Thoracic aorta (tissue), 2 donors: ENCODE measurements at regions not wholly inside any gene's neighbourhood (a gene's known extent, or its start where the extent isn't known, plus 50 kb on each side); places are given as distances from the start of the nearest gene placed in this dataset.

Source experiments
- ATAC-seq: fragments of 150-250 bp; one replicate; pipeline ENCODE4 v1.8.0; 2017; ENCODE audit warnings: low read depth; ENCODE audit not compliant: insufficient number of reproducible peaks, low FRiP score
- DNase-seq: peaks from one replicate; pipeline ENCODE4 v3.0.0-alpha.2; 2020; ENCODE audit warnings: low spot score
- H3K27ac ChIP-seq, 2 donors: fragments of 200-600 bp; sonication (generic); 1 replicate in 1 of 2; 2 replicates in 1 of 2; pipeline ENCODE4 v1.5.1; 2016; ENCODE audit warnings: mild to moderate bottlenecking in 2 of 2, moderate library complexity in 2 of 2
- H3K27me3 ChIP-seq: fragments of 200-600 bp; sonication (generic); replicated peaks from 2 replicates; pipeline ENCODE4 v1.6.0; 2016; ENCODE audit warnings: mild to moderate bottlenecking; ENCODE audit not compliant: insufficient read depth
- H3K36me3 ChIP-seq: fragments of 200-600 bp; sonication (generic); one replicate; pipeline ENCODE4 v1.5.1; 2016
- H3K4me1 ChIP-seq, 2 donors: fragments of 200-600 bp; sonication (generic); 1 replicate in 1 of 2; 2 replicates in 1 of 2; pipeline versions ENCODE4 v1.5.1 to v1.6.0; 2016; ENCODE audit warnings: low read depth in 2 of 2, mild to moderate bottlenecking in 1 of 2; ENCODE audit not compliant: control insufficient read depth in 1 of 2
- H3K4me3 ChIP-seq: fragments of 200-600 bp; sonication (generic); 2 replicates; pipeline ENCODE4 v1.5.1; 2016; ENCODE audit warnings: mild to moderate bottlenecking
- H3K9me3 ChIP-seq: fragments of 200-600 bp; sonication (generic); 2 replicates; pipeline ENCODE4 v1.5.1; 2016
- CTCF ChIP-seq: fragments of 200-600 bp; sonication (generic); IDR thresholded peaks from one replicate; pipeline ENCODE4 v1.5.1; 2019; ENCODE audit warnings: antibody characterized with exemption

GRCh38 chr4:128483816-128484215, 196.2 kb upstream of the PGRMC2 start:
- no peak overlapping the region for H3K4me3 ChIP-seq
- ATAC-seq, result no peak

GRCh38 chr4:128483041-128483440, 195.4 kb upstream of the PGRMC2 start:
- no peak for TF ChIP-seq CTCF
- H3K4me3 ChIP-seq, result no peak overlapping the region
- no peak for ATAC-seq
- H3K27me3 ChIP-seq, result no peaks in the 10 kb centered on the region
- H3K36me3 ChIP-seq, result no peaks in the 10 kb centered on the region
- peaks cover 0 to 8% of the 10 kb centered on the region in 2 donors for H3K4me1 ChIP-seq
- no peak overlapping the region for H3K27ac ChIP-seq
- no peak for DNase-seq
- H3K9me3 ChIP-seq, result peaks cover 3% of the 10 kb centered on the region

More at GRCh38 chr4:128483816-128484215, 196.2 kb upstream of the PGRMC2 start:
- Histone ChIP-seq H3K27me3 (no peaks in the 10 kb centered on the region), H3K36me3 (no peaks in the 10 kb centered on the region), H3K4me1 (peaks cover 0 to 8% of the 10 kb centered on the region in 2 donors), H3K9me3 (peaks cover 3% of the 10 kb centered on the region), H3K27ac (no peak overlapping the region)
- DNase-seq, result no peak
- TF ChIP-seq CTCF, result no peak

- Histone ChIP-seq H3K4me1 (peaks cover 0 to 8% of the 10 kb centered on the region in 2 donors), H3K27me3 (no peaks in the 10 kb centered on the region), H3K27ac (no peak overlapping the region), H3K4me3 (no peak overlapping the region), H3K9me3 (peaks cover 3% of the 10 kb centered on the region), H3K36me3 (no peaks in the 10 kb centered on the region)
- TF ChIP-seq CTCF, result no peak
- ATAC-seq, result no peak
- no peak for DNase-seq
Observed at GRCh38 chr4:128481752-128482480, 194.3 kb upstream of the PGRMC2 start.

GRCh38 chr4:128480945-128481344, 193.3 kb upstream of the PGRMC2 start:
- Histone ChIP-seq H3K4me1 (peaks cover 0 to 8% of the 10 kb centered on the region in 2 donors), H3K27me3 (no peaks in the 10 kb centered on the region), H3K36me3 (no peaks in the 10 kb centered on the region), H3K4me3 (no peak overlapping the region), H3K9me3 (peaks cover 3% of the 10 kb centered on the region), H3K27ac (no peak overlapping the region)
- ATAC-seq (no peak), DNase-seq (no peak)
- no peak for TF ChIP-seq CTCF

GRCh38 chr4:128477540-128477939, 189.9 kb upstream of the PGRMC2 start:
- Histone ChIP-seq H3K4me3 (no peak overlapping the region), H3K27ac (no peak overlapping the region), H3K9me3 (peaks cover 3% of the 10 kb centered on the region), H3K36me3 (no peaks in the 10 kb centered on the region), H3K27me3 (no peaks in the 10 kb centered on the region), H3K4me1 (no peaks in the 10 kb centered on the region)
- DNase-seq (no peak), ATAC-seq (no peak)
- TF ChIP-seq CTCF, result no peak
